OCI-LY1 (cell line): ENCODE measurements at regions not wholly inside any gene's neighbourhood (a gene's known extent, or its start where the extent isn't known, plus 50 kb on each side); places are given as distances from the start of the nearest gene placed in this dataset.

ENCODE experiments used
- H2AFZ ChIP-seq: fragments of 200-600 bp; sonication (generic), shearing (Covaris generic); 2 replicates; pipeline ENCODE4 v1.6.0; 2014; ENCODE audit warnings: antibody characterized with exemption, mild to moderate bottlenecking, low read length
- H3F3A ChIP-seq: fragments of 200-600 bp; sonication (generic), shearing (Covaris generic); 2 replicates; pipeline ENCODE4 v1.6.0; 2014; ENCODE audit warnings: mild to moderate bottlenecking, antibody characterized with exemption, low read length, moderate library complexity; ENCODE audit not compliant: insufficient read depth
- H3K27ac ChIP-seq: fragments of 200-600 bp; sonication (generic); 2 replicates; pipeline ENCODE4 v1.5.1; 2014; ENCODE audit warnings: low read length, mixed run types, mild to moderate bottlenecking, low read depth; ENCODE audit not compliant: poor library complexity, severe bottlenecking
- H3K27me3 ChIP-seq: fragments of 200-600 bp; sonication (generic); 2 replicates; pipeline ENCODE4 v1.6.0; 2014; ENCODE audit warnings: antibody characterized with exemption, mild to moderate bottlenecking, low read length, moderate library complexity; ENCODE audit not compliant: insufficient read depth
- H3K36me3 ChIP-seq: fragments of 200-600 bp; sonication (generic); 2 replicates; pipeline ENCODE4 v1.6.1; 2014; ENCODE audit warnings: mild to moderate bottlenecking, antibody characterized with exemption, low read length, moderate library complexity, mixed read lengths; ENCODE audit not compliant: insufficient read depth
- H3K4me1 ChIP-seq: fragments of 200-600 bp; sonication (generic); 2 replicates; pipeline ENCODE4 v1.5.1; 2014; ENCODE audit warnings: mild to moderate bottlenecking, low read length, moderate library complexity; ENCODE audit not compliant: insufficient read depth, severe bottlenecking
- H3K4me2 ChIP-seq: fragments of 200-600 bp; sonication (generic), shearing (Covaris generic); 2 replicates; pipeline ENCODE4 v1.6.1; 2014; ENCODE audit warnings: low read length
- H3K4me3 ChIP-seq: fragments of 200-600 bp; sonication (generic); 2 replicates; pipeline ENCODE4 v1.5.1; 2014; ENCODE audit warnings: low read length, low read depth, mild to moderate bottlenecking, mixed read lengths; ENCODE audit not compliant: poor library complexity, severe bottlenecking
- H3K79me2 ChIP-seq: fragments of 200-600 bp; shearing (Covaris generic); 2 replicates; pipeline ENCODE4 v1.6.1; 2016; ENCODE audit warnings: mixed run types, low read length, mixed read lengths; ENCODE audit not compliant: insufficient read depth
- H3K9ac ChIP-seq: fragments of 200-600 bp; sonication (generic), shearing (Covaris generic); 2 replicates; pipeline ENCODE4 v1.6.1; 2014; ENCODE audit warnings: mild to moderate bottlenecking, low read length, mixed read lengths
- H3K9me2 ChIP-seq: fragments of 200-600 bp; sonication (generic), shearing (Covaris generic); 2 replicates; pipeline ENCODE4 v1.6.1; 2014; ENCODE audit warnings: low read depth, mild to moderate bottlenecking, low read length, mixed read lengths
- H3K9me3 ChIP-seq: fragments of 200-600 bp; shearing (Covaris generic); 2 replicates; pipeline ENCODE4 v1.6.1; 2014; ENCODE audit warnings: low read length, mixed read lengths
- H4K20me1 ChIP-seq: fragments of 200-600 bp; sonication (generic), shearing (Covaris generic); 2 replicates; pipeline ENCODE4 v1.6.0; 2016; ENCODE audit warnings: mild to moderate bottlenecking, low read length; ENCODE audit not compliant: insufficient read depth
- CTCF ChIP-seq: fragments of 200-600 bp; sonication (generic), shearing (Covaris generic); IDR thresholded peaks from 2 replicates; pipeline ENCODE4 v1.5.1; 2017; ENCODE audit warnings: mild to moderate bottlenecking, antibody characterized with exemption, low read length, moderate library complexity, mixed read lengths
- EZH2 ChIP-seq: fragments of 200-600 bp; sonication (generic), shearing (Covaris generic); IDR thresholded peaks from 2 replicates; pipeline ENCODE4 v1.8.0; 2017; ENCODE audit warnings: borderline replicate concordance, mixed run types, mild to moderate bottlenecking, antibody characterized with exemption, low read length, moderate library complexity, mixed read lengths

GRCh38 chr11:119529936-119530335 lies 107.0 kb upstream of the THY1 start:
- H4K20me1 ChIP-seq: no peaks in the 10 kb centered on the region
- no peaks in the 10 kb centered on the region for H3K27me3 ChIP-seq
- no peak overlapping the region for H3K9ac ChIP-seq
- H2AFZ ChIP-seq: no peak overlapping the region
- no peak overlapping the region for H3K4me2 ChIP-seq
- no peaks in the 10 kb centered on the region for H3K4me1 ChIP-seq
- H3K36me3 ChIP-seq: no peaks in the 10 kb centered on the region
- H3K79me2 ChIP-seq: no peaks in the 10 kb centered on the region
- no peak overlapping the region for H3K27ac ChIP-seq
- H3F3A ChIP-seq: no peaks in the 10 kb centered on the region
- no peak overlapping the region for H3K4me3 ChIP-seq
- no peaks in the 10 kb centered on the region for H3K9me2 ChIP-seq
- H3K9me3 ChIP-seq: no peaks in the 10 kb centered on the region
- TF ChIP-seq CTCF (no peak), EZH2 (no peak)

GRCh38 chr11:119529063-119529845 lies 106.3 kb upstream of the THY1 start:
- Histone ChIP-seq H3K4me3 (no peak overlapping the region), H3K4me2 (no peak overlapping the region), H3K4me1 (no peaks in the 10 kb centered on the region), H3K27me3 (no peaks in the 10 kb centered on the region), H3K9me2 (no peaks in the 10 kb centered on the region), H3K79me2 (no peaks in the 10 kb centered on the region), H3K9me3 (no peaks in the 10 kb centered on the region), H2AFZ (no peak overlapping the region), H3F3A (no peaks in the 10 kb centered on the region), H4K20me1 (no peaks in the 10 kb centered on the region), H3K9ac (no peak overlapping the region), H3K36me3 (no peaks in the 10 kb centered on the region), H3K27ac (no peak overlapping the region)
- TF ChIP-seq CTCF (no peak), EZH2 (no peak)

GRCh38 chr11:119525867-119526196 lies 102.9 kb upstream of the THY1 start:
- no peak overlapping the region for H3K4me3 ChIP-seq
- H3F3A ChIP-seq: no peaks in the 10 kb centered on the region
- H3K4me2 ChIP-seq: no peak overlapping the region
- H3K4me1 ChIP-seq: no peaks in the 10 kb centered on the region
- H2AFZ ChIP-seq: no peak overlapping the region
- no peaks in the 10 kb centered on the region for H3K9me2 ChIP-seq
- H4K20me1 ChIP-seq: no peaks in the 10 kb centered on the region
- no peaks in the 10 kb centered on the region for H3K36me3 ChIP-seq
- no peaks in the 10 kb centered on the region for H3K9me3 ChIP-seq
- no peak overlapping the region for H3K9ac ChIP-seq
- H3K27ac ChIP-seq: no peak overlapping the region
- H3K27me3 ChIP-seq: no peaks in the 10 kb centered on the region
- no peak for TF ChIP-seq EZH2
- no peak for TF ChIP-seq CTCF
- H3K79me2 ChIP-seq: no peaks in the 10 kb centered on the region
